ENCODE measurements at regions not wholly inside any gene's neighbourhood (a gene's known extent, or its start where the extent isn't known, plus 50 kb on each side); places are given as distances from the start of the nearest gene placed in this dataset.
"Not testable (repeated sequence)": the region's sequence is repeated elsewhere in the genome, so short reads cannot be mapped to it uniquely, and the experiment has no call there.

DNA sequence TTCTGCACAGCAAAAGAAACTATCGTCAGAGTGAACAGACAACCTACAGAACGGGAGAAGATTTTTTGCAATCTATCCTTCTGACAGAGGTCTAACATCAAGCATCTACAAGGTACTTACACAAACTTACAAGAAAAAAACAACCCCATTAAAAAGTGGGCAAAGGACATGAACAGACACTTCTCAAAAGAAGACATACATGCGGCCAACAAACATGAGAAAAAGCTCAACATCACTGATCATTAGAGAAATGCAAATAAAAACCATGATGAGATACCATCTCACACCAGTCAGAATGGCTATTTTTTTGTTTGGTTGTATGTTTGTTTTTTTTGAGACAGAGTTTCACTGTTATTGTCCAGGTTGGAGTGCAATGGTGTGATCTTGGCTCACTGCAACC, 131.5 kb upstream of the MED13 start:
- not testable (repeated sequence) for DNase-seq

DNA sequence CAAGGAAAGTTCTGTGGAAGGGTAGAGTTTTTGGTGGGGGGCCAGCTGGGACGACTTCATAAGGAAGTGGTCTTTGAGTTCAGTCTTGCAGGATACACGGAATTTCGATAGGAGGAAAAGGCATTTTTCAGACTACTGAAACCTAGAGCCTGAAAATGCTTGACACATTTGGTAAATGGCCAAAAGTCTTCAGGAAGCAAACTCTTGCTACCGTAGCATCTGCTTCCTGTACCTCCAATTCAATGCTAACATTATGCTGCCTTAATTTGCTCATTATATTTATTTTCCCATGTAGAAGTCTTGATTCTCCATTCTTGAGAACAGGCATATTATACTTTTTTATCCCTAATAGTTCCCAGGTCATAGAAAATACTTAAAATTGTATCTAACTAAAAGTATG, 129.3 kb upstream of the MED13 start:
- DNase-seq, result no peak

DNA sequence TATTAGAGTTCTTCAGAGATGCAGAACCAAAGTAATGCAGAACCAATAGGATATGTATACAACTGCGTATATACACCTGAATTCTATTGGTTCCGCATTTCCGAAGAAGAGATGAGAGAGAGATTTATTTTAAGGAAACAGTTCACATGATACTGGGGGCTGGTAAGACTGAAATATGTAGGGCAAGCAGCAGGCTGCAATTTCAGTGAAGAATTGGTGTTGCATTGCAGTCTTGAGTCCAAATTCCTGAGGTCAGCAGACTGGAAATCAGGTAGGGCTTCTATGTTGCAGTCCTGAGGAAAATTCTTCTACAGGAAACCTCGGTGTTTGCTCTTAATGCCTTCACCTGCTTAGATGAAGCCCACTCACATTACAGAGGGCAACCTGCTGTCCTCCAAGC, 128.2 kb upstream of the MED13 start:
- DNase-seq, result peak; percentile 35

DNA sequence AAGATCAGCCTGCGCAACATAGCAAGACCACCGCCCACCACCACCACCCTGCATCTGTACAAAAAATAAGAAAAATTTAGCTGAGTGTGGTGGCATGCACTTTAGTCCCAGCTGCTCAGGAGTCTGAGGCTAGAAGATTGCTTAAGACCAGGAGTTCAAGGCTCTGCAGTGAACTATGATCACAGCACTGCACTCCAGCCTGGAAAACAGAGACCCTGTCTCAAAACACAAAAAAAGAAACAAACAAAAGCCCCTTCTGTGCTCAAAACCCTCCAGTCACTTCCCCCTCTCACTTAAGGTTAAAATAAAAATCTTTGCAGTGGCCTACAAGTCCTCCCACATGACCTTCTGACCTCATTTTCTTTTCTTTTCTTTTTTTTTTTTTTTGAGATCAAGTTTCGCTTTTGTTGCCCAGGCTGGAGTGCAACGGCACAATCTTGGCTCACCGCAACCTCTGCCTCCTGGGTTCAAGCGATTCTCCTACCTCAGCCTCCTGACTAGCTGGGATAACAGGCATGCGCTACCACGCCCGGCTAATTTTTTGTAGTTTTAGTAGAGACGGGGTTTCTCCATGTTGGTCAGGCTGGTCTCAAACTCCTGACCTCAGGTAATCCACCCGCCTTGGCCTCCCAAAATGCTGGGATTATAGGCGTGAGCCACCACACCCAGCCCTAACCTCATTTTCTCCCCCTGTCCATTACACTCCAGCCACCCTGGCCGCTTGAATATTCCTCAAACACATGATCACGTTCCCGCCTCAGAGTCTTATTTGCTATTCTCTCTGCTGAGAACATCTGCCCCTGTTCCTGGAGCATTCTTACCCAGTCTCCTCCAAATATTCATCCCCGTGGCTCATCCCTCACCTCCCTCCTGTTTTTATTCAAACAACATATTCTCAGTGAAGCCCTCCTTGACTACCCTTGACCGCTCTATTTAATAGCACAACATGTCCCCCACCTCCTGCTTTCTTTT, 126.6 kb upstream of the MED13 start:
- no peak for DNase-seq

DNA sequence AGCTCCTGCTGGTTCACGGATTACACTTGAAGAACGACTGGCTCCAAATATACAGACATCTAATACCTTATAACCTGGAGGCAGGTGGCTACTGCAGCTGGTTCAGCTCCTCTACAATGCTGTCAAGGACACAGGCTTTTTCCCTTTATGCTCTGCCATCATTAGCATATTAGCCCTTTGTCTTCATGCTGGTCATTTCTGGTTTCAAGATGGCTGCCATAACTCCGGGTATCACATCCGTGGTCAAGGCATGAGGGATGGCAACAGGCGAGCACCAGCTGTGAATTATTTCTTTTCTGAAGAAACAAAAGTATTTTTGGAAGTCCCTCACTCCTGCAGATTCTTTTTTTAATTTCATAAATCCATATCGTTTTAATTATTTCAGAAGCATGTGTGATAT, 124.3 kb upstream of the MED13 start:
- DNase-seq, result no peak

DNA sequence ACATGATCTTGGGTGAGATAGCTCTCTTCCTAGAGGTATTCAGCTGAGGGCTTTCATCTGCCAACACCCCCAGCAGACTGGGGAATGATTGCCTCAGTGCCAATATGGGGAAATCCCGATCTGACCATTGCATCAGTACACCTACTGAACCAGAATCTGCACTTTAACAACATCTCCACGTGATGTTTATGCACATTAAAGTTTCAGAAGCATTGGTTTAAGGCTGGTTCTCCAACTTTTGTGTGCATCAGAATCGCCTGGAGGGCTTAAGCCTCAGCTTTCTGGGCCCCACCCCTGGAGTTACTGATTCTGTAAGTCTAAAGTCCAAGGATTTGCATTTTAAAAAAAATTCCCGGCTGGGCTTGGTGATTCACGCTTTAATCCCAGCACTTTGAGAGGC, 123.6 kb upstream of the MED13 start:
- DNase-seq, result no peak

DNA sequence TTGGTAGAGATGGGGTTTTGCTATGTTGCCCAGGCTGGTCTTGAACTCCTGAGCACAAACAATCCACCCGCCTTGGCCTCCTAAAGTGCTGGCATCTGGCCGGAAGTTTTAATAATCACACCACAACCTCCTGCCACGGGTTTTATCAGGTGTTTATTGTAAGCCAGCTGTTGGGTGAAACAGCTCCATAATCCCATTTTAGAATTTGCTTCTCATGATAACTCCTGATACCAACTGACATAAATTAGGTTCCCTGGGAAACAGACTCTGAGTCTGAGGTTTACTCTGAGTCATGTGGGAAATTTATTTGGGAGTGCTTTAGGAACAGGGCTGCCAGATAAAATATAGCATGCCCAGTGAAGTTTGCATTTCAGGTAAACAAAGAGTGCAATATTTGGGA, 122.6 kb upstream of the MED13 start:
- no peak for DNase-seq

DNA sequence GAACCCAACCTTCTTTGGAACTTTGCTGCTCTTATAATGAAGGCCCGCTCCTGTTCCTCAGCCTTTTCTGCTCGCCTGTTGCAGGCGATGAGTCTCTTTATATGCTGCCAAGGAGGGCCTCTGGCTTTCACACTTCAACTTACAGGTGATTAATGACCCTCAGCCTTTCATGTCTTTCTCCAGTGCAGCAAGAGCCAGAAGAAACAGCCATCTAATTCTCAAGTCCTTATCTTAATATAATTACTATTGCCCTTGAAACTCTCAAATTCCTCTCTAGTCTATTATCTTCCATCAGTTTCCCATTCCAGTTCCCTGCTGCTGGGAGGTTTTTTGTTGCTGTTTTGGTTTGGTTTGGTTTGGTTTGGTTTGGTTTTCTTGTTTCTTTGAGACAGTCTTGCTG, 121.8 kb upstream of the MED13 start:
- DNase-seq, result no peak

DNA sequence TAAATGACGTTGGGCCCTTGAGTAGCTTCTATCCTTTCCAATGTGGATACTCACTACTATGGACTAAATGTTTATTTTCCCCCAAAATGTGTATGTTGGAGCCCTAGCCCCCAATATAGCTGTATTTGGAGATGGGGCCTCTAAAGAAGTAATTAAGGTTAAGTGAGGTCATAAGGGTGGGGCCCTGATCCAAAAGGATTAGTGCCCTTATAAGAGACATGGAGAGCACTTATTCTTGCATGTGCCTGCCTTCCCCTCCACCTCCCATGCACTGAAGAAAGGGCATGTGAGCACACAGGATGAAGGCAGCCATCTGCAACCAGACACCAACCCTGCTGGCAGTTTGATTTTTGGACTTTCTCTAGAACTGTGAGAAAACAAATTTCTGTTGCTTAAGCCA, 115.7 kb upstream of the MED13 start:
- DNase-seq, result no peak

DNA sequence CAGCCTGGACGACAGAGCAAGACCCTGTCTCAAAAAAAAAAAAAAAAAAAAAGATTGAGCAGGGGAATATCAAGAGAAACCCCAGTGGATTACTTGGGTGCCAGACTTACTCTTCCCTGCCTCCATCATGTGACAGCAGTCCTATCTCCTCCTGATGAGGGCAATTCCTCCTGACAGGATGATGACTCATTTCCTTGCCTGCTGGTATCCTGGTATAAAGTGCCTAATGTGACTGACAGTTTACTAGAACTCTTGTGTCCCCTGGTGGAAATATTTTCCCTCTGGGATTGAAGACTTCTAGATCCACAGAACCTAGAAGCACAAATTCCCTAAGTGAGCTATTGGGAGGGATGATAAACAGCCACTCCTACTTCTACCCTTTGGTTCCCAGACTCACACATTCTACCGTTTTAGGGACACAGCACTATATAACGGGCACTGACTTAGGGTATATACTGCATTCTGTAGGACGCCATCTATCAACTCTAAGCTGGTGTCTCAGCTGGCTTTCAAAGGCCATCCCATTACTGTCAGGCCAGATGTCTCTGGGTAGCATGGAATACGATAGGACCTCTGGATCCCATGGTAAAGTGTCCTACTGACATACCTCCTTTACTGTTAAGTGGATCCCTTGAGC, 114.6 kb upstream of the MED13 start:
- DNase-seq, result no peak

DNA sequence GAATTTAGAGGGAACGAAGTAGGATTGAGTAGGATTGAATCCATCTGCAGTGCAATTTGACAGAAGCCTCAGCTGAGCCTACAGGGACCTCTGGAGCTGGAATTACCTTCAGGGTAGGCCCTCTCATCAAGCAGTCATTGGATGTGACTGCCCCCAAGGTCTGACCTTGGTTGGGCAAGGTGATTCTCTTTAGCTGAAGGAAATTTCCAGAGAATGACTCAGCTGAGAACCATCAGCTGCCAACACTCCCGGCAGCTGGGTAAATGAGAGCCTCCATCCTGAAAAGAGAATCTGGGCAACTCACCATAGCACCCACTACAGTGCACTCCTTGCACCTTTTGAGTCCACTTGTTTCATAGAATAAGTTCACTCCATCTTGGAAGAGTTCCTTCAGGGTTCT, 113.5 kb upstream of the MED13 start:
- no peak for DNase-seq

DNA sequence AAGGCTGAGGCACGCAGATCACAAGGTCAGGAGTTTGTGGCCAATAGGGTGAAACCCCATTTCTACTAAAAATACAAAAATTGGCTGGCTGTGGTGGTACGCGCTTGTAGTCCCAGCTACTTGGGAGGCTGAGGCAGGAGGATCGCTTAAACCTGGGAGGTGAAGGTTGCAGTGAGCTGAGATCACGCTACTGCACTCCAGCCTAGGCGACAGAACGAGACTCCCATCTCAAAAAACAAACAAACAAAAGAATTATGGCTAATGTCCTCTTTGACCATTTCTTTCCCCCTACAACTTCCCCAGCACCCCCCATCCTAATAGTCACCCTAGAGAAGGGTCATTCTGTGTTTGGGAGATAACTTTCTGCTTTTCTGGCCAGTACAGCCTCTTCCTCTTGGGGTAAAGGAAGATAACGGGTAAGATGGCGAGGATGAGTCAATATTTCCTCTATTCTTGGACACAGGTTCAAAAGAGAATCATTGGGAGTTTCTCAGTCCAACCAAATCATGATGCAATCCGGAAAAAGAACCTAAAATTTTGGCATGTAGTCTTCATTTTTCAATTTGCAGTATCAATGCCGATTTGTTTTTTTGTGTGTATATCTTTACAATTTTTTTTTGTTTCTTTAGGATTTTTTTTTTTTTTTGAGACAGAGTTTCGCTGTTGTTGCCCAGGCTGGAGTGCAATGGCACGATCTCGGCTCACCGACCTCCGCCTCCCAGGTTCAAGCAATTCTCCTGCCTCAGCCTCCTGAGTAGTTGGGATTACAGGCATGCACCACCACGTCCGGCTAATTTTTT, 107.6 kb upstream of the MED13 start:
- no peak for DNase-seq

DNA sequence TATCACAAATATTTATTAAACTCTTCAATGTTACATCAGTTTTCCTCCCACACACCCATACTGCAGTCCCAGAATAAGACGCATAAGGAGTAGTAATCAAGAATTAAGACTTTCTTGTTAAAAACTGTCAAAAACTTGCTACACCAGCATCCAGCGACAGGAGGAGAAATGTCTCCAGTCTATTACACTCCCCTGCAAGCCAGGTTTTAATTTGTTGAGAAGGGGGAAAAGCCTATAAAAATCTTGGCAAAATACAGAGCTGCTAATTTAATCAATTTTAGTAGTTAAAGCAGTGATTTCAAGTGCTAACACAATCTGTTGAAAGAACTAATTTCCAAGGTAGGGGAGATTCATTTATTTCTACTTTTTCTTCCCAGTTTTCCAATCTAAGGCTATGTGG, 102.0 kb upstream of the MED13 start:
- DNase-seq, result no peak

DNA sequence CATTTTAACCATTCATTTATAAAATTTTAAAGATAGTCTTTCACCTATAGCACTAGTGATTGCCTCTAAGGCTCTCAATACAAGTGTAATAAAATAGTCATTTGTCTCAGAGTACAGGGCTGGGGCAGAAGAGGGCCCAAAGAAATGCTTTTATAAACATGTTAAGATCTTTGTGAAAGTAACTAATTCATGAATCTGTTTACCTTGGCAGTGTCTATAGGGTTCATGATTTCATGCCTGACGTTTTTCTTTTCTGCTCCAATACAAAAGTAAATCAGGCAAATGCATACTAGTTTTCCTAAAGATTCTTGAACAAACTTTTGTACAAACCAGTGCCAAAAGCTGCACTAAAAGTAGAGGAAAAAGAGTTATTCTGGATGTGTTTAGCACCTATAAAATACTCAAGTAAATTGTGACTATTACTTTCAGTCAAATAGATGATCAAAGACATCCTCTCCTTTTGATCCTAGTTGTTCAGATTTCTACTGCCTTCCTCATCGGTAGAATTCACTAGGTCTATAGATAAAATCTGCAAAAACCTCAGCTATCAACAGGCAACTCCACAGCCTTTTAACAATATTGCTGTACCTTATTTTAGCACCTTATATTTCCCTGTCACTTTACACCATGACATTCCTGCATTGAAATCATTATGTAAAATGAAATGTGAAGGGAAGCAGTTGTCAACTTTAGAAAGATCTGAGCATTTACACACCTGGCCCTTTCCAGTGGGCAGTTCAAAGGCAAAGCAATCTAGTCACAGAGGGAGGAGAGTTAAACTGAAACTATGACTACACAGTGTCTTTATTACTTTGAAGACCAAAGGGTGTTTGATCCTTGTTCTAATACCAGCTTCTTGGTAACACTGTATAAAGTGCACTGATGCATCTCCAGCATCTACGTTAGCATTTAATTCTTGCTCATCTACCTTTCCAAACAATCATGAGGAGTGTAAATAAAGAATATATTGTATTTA, 100.0 kb upstream of the MED13 start:
- no peak for DNase-seq

DNA sequence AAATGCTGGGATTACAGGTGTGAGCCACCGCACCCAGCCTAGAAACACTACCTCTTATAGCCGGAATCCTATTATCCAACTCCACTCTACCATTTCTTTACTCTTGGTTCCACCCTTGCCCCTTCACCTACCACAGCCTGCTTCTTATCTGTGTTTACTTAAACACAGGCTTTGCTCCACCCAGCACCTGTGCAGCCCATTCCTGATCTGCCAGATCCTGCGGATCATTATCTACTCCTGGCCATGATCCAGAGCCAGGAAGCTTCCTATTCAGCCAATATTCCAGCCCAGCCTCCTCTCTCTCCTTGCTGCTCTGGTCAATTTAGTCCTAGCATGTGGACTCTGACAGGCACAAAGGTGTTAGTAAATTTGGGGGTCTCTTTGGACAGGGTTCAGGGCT, 98.8 kb upstream of the MED13 start:
- no peak for DNase-seq

DNA sequence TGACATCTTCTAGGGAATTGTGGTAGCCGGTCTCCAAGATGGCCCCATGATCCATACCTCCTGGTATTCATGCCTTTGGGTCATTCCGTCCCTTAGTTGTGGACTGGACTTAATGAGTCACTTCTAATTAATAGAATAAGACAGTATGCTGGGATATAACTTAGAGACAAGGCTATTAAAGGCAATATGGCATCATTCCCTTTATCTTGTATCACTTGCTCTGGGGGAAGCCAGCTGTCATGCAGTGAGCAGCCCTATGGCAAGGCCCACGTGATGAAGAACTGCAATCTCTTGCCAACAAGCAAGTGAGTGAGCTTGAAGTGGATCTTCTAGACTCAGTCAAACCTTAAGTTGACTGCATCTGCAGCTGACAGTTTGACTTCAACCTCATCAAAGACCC, 97.8 kb upstream of the MED13 start:
- DNase-seq, result no peak

DNA sequence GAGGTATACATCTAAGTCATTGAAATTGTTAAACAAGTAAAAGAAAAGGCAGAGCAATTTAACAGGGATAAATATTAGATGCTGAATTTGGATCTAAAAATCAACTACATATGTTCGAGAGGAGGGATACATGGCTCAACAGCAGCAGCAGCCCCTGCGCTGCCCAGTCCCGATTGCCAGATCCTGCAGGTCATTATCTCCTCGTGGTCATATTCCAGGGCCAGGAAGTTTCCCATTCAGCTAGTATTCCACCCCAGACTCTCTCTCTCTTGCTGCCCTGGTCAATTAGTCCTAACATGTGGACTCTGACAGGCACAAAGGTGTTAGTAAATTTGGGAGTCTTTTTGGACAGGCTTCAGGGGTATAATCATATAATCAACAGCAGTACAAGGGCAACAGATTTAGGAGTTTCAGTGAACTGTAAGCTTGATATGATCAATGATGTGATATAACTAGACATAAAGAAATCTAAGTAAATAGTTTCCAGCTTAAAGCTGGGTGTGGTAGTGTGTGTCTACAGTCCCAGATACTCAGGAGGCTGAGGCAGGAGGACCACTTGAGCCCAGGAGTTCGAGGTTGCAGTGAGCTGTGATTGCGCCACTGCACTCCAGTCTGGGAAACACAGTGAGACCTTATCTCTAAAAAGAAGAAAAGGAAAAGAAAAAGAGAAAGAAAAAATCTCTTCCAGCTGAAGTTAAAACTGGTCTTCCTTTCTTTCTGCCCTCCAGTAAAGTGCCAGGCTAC, 96.5 kb upstream of the MED13 start:
- no peak for DNase-seq

DNA sequence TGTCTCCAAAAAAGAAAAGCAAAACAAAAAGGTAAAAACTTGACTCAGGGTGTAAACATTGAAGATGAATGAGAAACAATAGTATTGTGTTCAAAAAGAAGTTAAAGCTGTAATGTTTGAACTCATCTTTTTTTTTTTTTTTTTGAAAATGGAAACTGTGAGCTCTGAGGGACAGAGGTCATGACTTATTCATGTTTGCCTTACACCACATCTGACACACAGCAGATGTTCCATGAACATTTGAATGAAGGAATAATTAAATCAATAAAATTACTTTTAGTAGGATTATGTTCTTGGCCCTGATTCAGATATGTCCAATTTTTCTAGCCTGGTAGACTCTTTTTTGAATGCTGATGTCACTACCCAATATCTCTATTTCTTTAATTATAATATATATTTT, 95.7 kb upstream of the MED13 start:
- DNase-seq, result no peak

DNA sequence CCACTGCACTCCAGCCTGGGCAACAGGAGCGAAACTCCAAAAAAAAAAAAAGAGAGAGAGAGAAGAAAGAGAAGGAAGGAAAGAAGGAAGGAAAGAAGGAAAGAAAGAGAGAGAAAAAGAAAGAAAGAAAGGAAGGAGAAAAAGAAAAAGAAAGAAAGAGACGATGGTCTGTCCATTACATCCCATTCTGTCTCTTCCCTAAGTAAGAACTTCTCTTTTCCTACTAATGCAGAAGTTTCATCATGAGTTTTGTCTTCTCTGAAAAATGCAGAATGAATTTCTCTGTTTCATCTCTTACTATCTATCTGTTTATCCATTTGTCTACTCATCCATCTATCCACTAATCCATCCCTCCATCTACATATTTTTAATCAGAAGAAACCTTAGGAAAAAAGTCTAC, 94.9 kb upstream of the MED13 start:
- no peak for DNase-seq

DNA sequence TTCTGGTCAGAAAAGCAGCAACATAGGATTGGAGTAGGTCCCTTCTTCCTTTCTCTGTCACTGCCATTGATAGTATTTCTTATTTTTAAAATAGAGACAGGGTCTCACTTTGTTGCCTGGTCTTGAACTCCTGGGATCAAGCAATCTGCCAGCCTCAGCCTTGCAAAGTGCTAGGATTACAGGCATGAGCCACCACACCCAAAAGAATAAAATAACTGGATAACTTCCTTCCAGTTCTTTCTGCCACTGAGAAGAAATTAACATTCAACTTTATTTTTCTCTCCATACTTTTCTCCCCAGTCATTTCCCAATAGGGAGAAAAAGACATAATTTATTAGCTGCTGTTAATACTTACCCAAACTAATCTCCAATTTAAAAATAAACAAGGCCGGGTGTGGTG, 91.9 kb upstream of the MED13 start:
- DNase-seq, result no peak

DNA sequence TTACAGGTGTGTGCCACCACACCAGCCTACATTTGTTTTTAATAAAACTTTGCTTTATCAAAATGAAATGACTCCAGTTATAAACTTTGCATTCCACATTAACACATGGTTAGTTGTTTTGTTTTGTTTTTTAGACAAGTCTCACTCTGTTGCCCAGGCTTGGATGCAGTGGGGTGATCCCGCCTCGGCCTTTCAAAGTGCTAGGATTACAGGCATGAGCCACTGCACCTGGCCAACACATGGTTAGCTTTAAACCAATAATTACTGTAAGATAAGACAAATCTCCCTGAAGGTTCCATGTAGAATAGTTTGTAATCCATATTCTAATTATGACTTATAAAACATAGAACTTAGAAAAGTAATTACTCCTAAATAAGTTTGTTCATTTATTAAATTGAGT, 89.8 kb upstream of the MED13 start:
- DNase-seq, result no peak
